ENCODE measurements at regions not wholly inside any gene's neighbourhood (a gene's known extent, or its start where the extent isn't known, plus 50 kb on each side); places are given as distances from the start of the nearest gene placed in this dataset.

- TF ChIP-seq EZH2 (IDR thresholded peaks at IDR 0.05; ENCODE audit: insufficient read depth, poor library complexity, severe bottlenecking) (no peak), EZH2phosphoT487 (IDR thresholded peaks at IDR 0.05; ENCODE audit: insufficient read depth, low read depth) (no peak)
Measured at GRCh38 chr1:201690528-201690927, 138.4 kb upstream of the IPO9 start.

Measured in GM23248 (cell line).